Endodermal cell (in vitro differentiated cells): ENCODE measurements at regions not wholly inside any gene's neighbourhood (a gene's known extent, or its start where the extent isn't known, plus 50 kb on each side); places are given as distances from the start of the nearest gene placed in this dataset.

Experiments
- DNase-seq: peaks from one replicate; pipeline ENCODE4 v3.0.0-alpha.2; 2017
- H3K27ac ChIP-seq: 2 replicates; pipeline ENCODE4 v1.5.1; 2013; ENCODE audit warnings: mild to moderate bottlenecking, low read depth, low read length, moderate library complexity
- H3K27me3 ChIP-seq: 2 replicates; pipeline ENCODE4 v1.6.1; 2013; ENCODE audit warnings: mild to moderate bottlenecking, low read length, moderate library complexity; ENCODE audit not compliant: insufficient read depth, control insufficient read depth, poor library complexity, severe bottlenecking
- H3K36me3 ChIP-seq: 2 replicates; pipeline ENCODE4 v1.7.0; 2013; ENCODE audit warnings: mild to moderate bottlenecking, low read length, moderate library complexity; ENCODE audit not compliant: control insufficient read depth, insufficient read depth
- H3K4me1 ChIP-seq: one replicate; pipeline ENCODE4 v1.7.0; 2013; ENCODE audit warnings: low read length; ENCODE audit not compliant: control insufficient read depth, insufficient read depth
- H3K4me3 ChIP-seq: 2 replicates; pipeline ENCODE4 v1.5.1; 2013; ENCODE audit warnings: mild to moderate bottlenecking, low read length, moderate library complexity
- H3K9ac ChIP-seq: 2 replicates; pipeline ENCODE4 v1.6.1; 2013; ENCODE audit warnings: mild to moderate bottlenecking, low read length, moderate library complexity; ENCODE audit not compliant: poor library complexity, severe bottlenecking; ENCODE audit errors: extremely low read depth
- H3K9me3 ChIP-seq: 2 replicates; pipeline ENCODE4 v1.6.1; 2013; ENCODE audit warnings: mild to moderate bottlenecking, low read length, moderate library complexity; ENCODE audit not compliant: control insufficient read depth
- H3K27ac Mint-ChIP-seq: 2 replicates; pipeline ENCODE4 v1.8.0; 2020; ENCODE audit warnings: mixed read lengths
- H3K27me3 Mint-ChIP-seq: 2 replicates; pipeline ENCODE4 v1.8.0; 2021; ENCODE audit warnings: mild to moderate bottlenecking, mixed read lengths; ENCODE audit not compliant: insufficient read depth
- H3K36me3 Mint-ChIP-seq: 2 replicates; pipeline ENCODE4 v1.8.0; 2020; ENCODE audit warnings: low read depth, mixed read lengths
- H3K4me1 Mint-ChIP-seq: 2 replicates; pipeline ENCODE4 v1.8.0; 2020; ENCODE audit warnings: mixed read lengths
- H3K4me3 Mint-ChIP-seq: 2 replicates; pipeline ENCODE4 v1.8.0; 2020; ENCODE audit warnings: mild to moderate bottlenecking, moderate library complexity, mixed read lengths
- H3K9me3 Mint-ChIP-seq: 2 replicates; pipeline ENCODE4 v1.8.0; 2020; ENCODE audit warnings: mild to moderate bottlenecking, mixed read lengths
- WGBS, 2 experiments: methylation state at CpG; one replicate each; pipeline versions ENCODE4 v1.1.5 to v1.1.7; 2013; ENCODE audit warnings: missing lambda C conversion rate in 2 of 2, mixed read lengths in 1 of 2; ENCODE audit not compliant: insufficient coverage in 1 of 2, insufficient read length in 1 of 2; 5-methylcytosine and 5-hydroxymethylcytosine counted together
- TF ChIP-seq, protein P1 (sequence below): fragments of 200-600 bp; sonication (generic); conservative IDR thresholded peaks from 2 replicates; pipeline ENCODE4 v1.5.0; 2021; ENCODE audit warnings: antibody characterized with exemption, mild to moderate bottlenecking

DNA sequence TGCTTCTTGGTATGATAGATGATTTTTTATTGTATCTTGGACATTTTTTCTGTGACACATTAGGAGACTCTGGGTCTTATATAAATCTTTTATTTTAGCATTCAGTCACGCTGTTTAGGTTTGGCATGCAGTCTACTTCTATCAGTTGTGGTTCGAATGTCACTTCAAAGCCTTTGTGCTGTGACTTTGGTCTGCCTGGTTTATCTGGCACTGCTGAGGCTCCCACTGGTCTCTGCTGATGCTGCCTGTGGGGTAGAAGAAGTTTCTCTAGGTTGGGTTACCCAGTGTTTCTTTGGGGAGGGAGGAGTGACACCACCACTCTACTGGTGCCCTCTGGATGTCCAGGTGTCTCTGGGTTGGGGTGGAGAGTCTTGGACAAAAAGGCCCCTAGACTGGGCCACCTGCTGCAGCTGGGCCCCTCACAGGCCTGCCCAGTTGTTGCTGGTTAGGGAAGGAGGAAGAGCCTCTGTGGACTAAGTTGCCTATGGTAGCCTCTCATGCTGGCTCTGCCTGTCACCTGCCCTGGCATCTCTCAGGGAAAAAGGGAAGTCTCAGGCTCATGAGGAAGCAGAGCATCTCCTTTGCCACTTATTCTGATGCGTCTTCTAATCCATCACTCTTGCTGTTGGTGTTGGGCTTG lies 115.4 kb upstream of the HS6ST1 start:
- peaks cover 6% of the 10 kb centered on the region for H3K36me3 Mint-ChIP-seq
- H3K4me1 Mint-ChIP-seq, result peaks cover 1% of the 10 kb centered on the region
- H3K27me3 Mint-ChIP-seq, result peaks cover 7% of the 10 kb centered on the region
- no peak overlapping the region for H3K4me3 Mint-ChIP-seq
- Histone ChIP-seq H3K9ac (no peak overlapping the region), H3K9me3 (peaks cover 26% of the 10 kb centered on the region), H3K27ac (no peak overlapping the region), H3K36me3 (no peaks in the 10 kb centered on the region), H3K27me3 (no peaks in the 10 kb centered on the region), H3K4me3 (no peak overlapping the region), H3K4me1 (no peaks in the 10 kb centered on the region)
- WGBS, 2 experiments, result 86 to 94% methylated on average over 2 to 3 of the region's 3 CpGs
- peaks cover 16% of the 10 kb centered on the region for H3K9me3 Mint-ChIP-seq
- TF ChIP-seq, protein P1, sequence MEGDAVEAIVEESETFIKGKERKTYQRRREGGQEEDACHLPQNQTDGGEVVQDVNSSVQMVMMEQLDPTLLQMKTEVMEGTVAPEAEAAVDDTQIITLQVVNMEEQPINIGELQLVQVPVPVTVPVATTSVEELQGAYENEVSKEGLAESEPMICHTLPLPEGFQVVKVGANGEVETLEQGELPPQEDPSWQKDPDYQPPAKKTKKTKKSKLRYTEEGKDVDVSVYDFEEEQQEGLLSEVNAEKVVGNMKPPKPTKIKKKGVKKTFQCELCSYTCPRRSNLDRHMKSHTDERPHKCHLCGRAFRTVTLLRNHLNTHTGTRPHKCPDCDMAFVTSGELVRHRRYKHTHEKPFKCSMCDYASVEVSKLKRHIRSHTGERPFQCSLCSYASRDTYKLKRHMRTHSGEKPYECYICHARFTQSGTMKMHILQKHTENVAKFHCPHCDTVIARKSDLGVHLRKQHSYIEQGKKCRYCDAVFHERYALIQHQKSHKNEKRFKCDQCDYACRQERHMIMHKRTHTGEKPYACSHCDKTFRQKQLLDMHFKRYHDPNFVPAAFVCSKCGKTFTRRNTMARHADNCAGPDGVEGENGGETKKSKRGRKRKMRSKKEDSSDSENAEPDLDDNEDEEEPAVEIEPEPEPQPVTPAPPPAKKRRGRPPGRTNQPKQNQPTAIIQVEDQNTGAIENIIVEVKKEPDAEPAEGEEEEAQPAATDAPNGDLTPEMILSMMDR, result no peak
- no peak overlapping the region for H3K27ac Mint-ChIP-seq
- DNase-seq, result peak; percentile 31

DNA sequence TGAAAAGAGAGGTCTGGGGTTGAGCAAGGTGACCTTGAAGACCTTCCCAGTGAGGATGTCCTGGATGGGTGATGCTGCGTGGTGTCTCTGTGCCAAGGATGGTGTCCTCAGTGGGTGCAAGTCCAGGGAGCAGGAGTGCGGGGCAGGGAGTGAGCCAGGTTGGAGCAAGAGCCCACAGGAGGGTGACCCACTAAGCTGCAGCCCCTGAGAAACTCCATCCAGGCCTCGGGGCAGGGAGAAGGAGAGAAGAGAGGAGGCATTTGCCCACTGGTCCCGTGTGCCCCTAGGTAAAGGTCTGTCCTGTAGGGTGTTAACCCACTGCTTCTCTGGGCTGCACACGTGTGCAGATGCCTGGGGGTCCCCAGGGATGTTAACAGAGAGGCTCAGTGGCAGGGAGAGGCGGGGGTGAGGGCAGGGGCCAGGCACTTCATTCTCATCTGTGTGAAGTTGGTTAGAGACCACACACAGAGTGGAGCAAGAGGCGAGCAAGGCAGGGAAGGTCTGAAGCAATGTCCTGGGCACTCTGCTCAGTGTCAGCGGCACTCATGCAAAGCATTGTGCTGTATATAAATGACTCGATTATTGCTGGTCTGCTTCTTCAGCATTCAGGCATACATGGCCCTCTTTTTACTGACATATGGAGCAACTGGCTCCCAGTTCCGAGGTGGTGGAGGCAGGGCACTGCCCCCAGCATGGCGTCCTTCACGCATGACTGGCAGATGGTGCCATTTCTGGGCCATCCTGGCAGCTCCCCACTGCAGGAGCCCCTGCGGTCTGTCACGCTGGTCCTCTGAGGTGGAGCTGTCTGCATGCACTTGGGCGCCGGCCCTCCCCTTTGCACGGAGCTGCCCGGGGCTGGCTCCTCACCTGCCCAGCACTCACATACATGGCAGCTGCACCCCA lies 117.2 kb upstream of the HS6ST1 start:
- H3K9me3 Mint-ChIP-seq, result peaks cover 1% of the 10 kb centered on the region
- Histone ChIP-seq H3K9ac (no peak overlapping the region), H3K4me3 (no peak overlapping the region), H3K9me3 (peaks cover 9% of the 10 kb centered on the region), H3K27me3 (no peaks in the 10 kb centered on the region), H3K4me1 (no peaks in the 10 kb centered on the region), H3K36me3 (no peaks in the 10 kb centered on the region), H3K27ac (no peak overlapping the region)
- H3K27ac Mint-ChIP-seq, result no peak overlapping the region
- TF ChIP-seq, protein P1, result no peak
- H3K27me3 Mint-ChIP-seq, result peaks cover 5% of the 10 kb centered on the region
- H3K4me3 Mint-ChIP-seq, result no peak overlapping the region
- DNase-seq, result peak; percentile 22
- WGBS, 2 experiments, result 92 to 96% methylated on average over 10 to 18 of the region's 18 CpGs
- H3K36me3 Mint-ChIP-seq, result no peaks in the 10 kb centered on the region
- peaks cover 1% of the 10 kb centered on the region for H3K4me1 Mint-ChIP-seq

DNA sequence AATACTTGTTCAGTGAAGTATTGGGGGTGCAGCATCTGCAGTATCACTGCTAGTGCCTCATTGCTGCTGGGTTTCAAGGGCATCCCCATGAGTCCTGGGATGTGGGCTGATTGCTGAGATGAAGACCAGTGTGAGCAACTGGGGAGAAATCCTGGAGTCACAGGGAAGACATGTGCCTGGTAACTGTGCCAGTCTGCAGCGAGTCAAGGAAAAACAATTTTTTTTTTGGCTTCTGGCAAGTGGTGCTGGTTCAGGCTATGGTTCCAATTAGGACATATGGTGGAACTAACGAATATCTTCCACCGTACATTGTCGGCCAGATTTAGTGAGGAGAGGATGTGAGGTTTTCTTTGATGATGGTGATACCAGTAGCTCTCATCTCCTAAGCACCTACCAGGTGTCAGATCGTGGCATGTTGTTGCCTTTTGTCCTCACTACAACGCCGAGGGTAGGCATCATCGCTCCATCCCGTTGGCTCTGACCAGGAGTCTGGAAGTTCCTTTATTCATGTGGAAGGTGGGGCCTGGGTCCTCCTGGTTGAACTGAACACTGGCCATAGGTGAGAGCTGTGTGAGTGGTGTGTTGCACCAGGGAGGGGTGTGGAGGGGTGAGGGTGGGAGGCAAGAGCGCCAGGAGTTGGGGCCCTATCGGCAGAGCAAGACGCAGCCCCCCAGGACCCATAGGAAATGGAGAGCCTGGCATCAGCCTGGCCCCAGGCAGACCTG lies 118.0 kb upstream of the HS6ST1 start:
- Mint-ChIP-seq H3K4me1 (peaks cover 1% of the 10 kb centered on the region), H3K4me3 (no peak overlapping the region), H3K36me3 (no peaks in the 10 kb centered on the region), H3K27me3 (peaks cover 5% of the 10 kb centered on the region), H3K9me3 (no peaks in the 10 kb centered on the region), H3K27ac (no peak overlapping the region)
- Histone ChIP-seq H3K4me1 (no peaks in the 10 kb centered on the region), H3K36me3 (no peaks in the 10 kb centered on the region), H3K4me3 (no peak overlapping the region), H3K27me3 (no peaks in the 10 kb centered on the region), H3K27ac (no peak overlapping the region), H3K9me3 (peaks cover 9% of the 10 kb centered on the region), H3K9ac (no peak overlapping the region)
- TF ChIP-seq, protein P1, result no peak
- WGBS, 2 experiments, result 93 to 100% methylated on average over 4 to 12 of the region's 12 CpGs
- peak; percentile 19 for DNase-seq
